Astrocyte (in vitro differentiated cells and primary cell): ENCODE measurements at regions not wholly inside any gene's neighbourhood (a gene's known extent, or its start where the extent isn't known, plus 50 kb on each side); places are given as distances from the start of the nearest gene placed in this dataset.

Experiments used
- EZH2 ChIP-seq: IDR thresholded peaks from 2 replicates; pipeline ENCODE4 v1.6.1; 2012; ENCODE audit warnings: mild to moderate bottlenecking, low read length, inconsistent platforms; ENCODE audit not compliant: insufficient read depth
- TF ChIP-seq, protein P1 (sequence below): IDR thresholded peaks from 2 replicates; pipeline ENCODE4 v1.5.1; 2011; ENCODE audit warnings: low read depth, mild to moderate bottlenecking, inconsistent platforms, low read length, moderate library complexity; ENCODE audit not compliant: insufficient read depth

DNA sequence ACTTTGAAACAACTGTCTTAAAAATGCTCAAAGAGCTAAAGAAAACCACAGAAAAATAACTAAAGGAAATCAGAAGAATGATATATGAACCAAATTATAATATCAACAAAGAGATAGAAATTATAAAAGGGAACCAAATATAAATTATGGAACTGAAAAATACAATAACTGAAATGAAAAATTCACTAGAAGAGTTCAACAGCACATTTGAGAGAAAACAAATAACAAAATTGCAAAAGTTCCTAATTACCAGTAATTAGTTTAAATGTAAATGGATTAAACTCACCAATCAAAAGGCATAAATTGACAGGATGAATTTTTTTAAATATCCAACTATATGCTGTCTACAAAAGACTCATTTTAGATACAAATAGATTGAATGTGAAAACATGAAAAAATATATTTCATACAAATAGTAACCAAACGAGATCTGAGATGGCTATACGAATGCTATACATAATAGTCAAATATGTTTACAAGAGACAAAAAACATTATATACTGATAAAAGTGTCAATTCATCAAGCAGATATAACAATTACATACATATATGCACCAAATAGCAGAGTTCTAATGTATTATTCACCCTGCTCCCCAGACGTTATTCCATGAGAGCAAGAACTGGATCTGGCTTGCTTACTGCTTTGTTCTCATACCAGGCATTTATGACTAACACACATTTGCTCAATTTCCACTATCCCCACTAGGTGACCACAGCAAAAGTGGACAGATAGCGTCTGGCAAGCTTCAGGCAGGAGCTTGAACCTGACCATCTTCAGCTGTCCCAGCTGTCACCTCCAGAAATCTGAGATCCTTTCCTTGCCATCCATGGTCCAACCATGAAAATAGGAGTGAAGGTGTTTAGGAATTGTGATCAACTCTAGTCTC lies 72.4 kb upstream of the SIRPA start:
- TF ChIP-seq, protein P1, sequence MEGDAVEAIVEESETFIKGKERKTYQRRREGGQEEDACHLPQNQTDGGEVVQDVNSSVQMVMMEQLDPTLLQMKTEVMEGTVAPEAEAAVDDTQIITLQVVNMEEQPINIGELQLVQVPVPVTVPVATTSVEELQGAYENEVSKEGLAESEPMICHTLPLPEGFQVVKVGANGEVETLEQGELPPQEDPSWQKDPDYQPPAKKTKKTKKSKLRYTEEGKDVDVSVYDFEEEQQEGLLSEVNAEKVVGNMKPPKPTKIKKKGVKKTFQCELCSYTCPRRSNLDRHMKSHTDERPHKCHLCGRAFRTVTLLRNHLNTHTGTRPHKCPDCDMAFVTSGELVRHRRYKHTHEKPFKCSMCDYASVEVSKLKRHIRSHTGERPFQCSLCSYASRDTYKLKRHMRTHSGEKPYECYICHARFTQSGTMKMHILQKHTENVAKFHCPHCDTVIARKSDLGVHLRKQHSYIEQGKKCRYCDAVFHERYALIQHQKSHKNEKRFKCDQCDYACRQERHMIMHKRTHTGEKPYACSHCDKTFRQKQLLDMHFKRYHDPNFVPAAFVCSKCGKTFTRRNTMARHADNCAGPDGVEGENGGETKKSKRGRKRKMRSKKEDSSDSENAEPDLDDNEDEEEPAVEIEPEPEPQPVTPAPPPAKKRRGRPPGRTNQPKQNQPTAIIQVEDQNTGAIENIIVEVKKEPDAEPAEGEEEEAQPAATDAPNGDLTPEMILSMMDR, result no peak
- no peak for TF ChIP-seq EZH2
